ENCODE measurements at regions not wholly inside any gene's neighbourhood (a gene's known extent, or its start where the extent isn't known, plus 50 kb on each side); places are given as distances from the start of the nearest gene placed in this dataset.

DNA sequence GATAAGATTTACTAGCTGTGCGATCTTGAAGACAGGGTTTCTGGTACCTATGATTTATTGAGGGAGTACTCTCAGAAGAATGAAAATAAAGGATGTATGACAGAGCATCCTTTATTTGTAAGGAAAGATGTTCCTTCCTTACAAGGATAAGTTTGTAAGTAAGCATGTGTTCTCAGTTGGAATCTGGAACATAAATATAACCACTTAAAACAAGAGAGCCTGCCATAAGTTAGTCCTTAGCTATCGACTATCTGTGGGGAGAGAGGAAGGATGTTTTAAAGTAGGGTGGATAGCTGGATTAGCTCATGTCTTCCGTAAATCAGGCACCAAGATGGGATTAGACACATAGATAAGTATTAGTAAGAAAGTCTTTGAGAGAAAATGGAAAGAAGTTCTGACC lies 192.6 kb upstream of the CARD18 start:
- DNase-seq (ENCODE audit: low read depth in 2 of 2) = no peak

DNA sequence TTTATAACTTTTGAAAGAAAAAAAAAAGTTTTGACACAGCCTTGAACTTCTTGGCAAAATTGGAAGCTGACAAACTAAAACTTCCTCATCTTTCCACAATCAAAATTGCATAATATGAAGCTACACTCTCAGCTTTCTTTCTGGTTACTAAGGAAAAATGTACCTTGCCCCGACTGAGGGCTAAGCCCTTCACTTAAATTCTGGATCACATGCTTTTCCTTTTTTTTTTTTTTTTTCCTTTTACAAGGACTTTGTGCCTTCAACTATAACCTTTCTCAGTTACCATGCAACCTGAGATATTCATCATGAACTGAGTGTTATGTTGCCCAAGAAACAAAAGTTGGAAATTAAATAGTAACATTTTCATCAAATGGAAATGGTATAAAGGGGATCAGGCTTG lies 188.5 kb upstream of the CARD18 start:
- DNase-seq (ENCODE audit: low read depth in 2 of 2) = no peak

DNA sequence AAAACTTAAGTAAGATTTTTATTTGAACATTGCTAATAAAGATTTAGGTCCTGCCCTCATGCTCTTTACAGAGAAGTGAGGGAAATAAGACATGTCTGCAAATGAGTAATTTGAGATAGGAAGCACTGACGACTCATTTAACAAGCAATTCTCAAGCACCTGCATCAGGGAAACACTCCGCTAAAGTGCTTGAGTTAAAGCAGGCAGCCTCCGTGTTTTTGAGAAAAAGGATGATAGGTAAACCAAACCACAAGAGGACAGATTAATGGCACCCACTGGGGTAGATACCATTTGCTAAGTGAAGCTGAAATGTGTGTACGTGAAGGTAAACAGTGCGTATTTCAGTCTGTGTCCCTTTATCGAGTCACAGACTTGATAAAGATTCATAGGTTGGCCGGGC lies 184.6 kb upstream of the CARD18 start:
- DNase-seq (ENCODE audit: low read depth in 2 of 2) = no peak

DNA sequence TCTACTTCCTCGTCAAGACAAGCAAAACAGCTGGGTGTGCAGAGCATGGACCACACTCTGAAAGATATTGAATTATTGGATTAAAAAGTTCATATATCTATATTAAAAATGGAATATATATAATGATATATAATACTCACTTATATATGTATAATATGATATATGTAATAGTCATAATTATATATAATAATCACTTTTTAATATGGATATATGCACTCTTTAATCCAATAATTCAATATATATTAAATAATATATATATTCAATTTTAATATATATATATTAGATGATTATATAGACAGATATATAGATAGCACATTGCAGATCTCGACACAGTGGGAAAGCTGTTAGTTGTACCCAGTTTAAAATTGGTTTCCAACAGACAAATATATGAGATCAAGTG lies 182.1 kb upstream of the CARD18 start:
- no peak for DNase-seq (ENCODE audit: low read depth in 2 of 2)

DNA sequence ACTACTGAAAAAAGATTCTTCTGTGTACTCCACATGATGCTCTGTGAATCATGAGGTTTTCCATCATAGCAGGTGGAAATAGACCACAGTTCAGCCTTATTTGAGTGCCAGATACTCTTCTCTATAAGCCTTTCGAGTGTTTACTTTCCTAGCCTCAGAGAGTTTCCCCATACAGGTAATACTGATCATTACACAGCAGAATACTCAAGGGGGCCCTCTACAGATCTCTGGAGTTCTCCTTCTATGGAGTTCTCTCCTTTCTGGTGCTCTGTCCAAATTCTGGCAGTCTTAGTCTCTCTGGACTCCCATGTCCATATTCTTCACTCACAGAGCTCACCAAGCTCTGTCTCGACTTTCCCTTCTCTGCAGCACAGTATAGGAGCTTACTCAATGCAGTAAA lies 175.7 kb upstream of the CARD18 start:
- DNase-seq (ENCODE audit: low read depth in 2 of 2) = no peak

DNA sequence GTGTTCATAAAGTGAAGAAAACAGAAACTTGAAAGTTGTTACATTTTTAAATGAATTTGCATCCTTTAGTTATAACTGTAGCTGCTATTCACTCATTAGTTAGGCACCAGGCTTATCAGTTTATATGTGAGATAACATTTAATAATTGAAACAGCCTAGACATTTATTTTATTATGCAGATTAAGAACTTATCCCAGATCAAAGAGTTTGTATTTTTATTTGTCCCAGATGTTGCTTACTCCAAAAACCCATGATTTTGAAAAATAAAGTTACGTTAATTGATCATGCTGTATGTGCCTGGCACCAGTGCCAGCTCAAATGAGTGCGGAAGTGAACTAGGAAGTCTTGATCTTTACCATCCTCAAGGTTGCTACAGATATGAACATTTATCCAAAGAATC lies 172.7 kb upstream of the CARD18 start:
- no peak for DNase-seq (ENCODE audit: low read depth in 2 of 2)

DNA sequence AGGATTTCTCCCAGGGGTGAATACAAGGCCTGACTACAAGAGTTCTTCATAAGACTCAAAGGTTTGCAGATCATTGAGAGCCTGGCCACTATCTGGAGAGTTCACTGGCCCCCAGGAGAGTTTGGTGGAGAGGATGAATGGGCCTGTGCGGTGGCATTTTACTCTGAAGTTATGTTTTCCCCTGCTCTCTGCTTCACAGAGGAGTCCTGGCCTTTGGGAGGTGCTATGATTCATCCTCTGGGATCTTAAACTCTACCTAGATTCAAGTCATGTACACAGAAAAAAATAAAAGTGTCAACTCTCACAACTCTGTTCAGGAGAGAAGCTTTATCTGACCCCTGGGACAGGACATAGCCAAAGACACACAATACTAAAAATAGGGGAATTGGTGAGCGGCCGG lies 159.1 kb upstream of the CARD18 start:
- DNase-seq (ENCODE audit: low read depth in 2 of 2) = no peak

DNA sequence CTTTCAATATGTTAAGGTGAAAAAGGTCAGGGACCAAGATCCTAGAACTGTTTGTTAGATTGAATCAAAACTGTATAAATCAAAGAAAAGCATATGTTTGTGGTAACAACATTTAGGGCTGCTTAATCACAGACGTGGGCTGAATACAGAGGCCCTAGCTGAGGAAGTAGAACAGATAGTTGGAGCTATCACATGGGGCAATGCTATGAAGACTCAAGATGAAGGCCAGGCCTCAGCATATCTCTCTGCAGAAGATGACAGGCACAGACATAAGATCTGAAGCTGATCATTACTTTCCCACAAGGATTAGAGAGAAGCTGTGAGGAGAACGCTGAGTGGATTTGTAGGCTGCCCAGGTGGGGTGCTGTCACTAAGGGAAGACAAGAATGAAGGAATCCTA lies 158.6 kb upstream of the CARD18 start:
- no peak for DNase-seq (ENCODE audit: low read depth in 2 of 2)

DNA sequence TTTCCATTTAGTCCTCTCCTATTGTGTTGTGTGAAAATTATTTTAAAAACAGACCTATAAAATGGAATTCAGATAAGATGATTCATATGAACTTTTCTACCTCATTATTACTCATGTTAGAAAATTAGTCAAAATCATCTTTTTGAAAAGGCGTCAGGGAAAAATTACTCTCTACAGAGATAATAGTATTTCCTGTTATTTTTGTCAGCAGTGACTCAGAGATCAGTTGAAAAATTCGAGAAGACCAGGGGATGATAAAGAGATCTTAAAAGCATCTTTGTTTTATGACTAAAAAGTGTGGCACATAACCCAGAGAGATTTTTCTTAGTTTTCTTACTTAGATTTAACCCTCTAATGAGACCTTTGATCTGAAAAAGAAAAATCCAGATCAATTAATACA lies 157.9 kb upstream of the CARD18 start:
- DNase-seq (ENCODE audit: low read depth in 2 of 2) = no peak

DNA sequence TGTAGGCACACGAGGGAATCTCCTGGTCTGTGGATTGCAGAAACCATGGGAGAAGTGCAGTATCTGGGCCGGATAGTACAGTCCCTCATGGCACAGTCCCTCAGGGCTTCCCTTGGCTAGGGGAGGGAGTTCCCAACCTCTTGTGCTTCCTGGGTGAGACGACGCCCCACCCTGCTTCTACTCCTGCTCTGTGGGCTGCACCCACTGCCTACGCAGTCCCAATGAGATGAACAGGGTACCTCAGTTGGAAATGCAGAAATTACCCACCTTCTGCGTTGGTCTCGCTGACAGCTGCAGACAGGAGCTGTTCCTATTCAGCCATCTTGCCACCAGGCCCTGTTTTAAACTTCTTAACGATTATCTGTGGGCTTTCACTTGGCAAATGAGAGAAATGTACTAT lies 157.2 kb upstream of the CARD18 start:
- DNase-seq (ENCODE audit: low read depth in 2 of 2) = no peak

DNA sequence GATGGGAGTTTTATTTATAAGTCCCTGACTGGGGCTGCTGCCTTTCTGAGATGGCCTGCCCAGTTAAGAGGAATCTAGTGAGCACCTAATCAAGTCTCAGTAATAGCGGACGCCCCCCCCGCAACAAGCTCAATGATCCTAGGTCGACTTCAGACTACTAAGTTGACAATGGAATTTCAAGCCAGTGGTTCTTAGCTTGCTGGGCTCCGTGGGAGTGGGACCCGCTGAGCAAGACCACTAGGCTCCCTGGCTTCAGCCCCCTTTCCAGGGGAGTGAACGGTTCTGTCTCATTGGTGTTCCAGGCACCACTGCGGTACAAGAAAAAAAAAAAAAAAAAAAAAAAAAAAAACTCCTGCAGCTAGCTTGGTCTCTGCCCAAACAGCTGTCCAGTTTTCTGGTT lies 156.8 kb upstream of the CARD18 start:
- no peak for DNase-seq (ENCODE audit: low read depth in 2 of 2)

DNA sequence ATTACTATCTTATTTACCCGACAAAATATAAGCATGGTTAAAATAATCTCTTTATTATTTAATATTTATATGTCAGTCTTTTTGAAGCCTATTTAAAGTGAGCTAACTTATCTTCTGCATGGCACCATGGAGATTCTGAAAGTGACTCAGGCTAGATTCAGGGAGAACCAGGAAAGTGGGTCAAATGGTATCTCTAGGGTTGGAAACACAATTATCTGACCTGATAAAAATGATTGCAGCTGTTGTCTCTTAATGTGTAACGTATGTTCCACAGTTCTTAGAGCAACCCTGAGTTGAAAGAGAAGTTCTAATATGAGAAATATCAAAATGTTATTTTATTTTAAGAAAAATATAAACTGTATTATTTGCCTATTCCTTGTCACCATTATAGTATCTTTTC lies 143.1 kb upstream of the CARD18 start:
- no peak for DNase-seq (ENCODE audit: low read depth in 2 of 2)

DNA sequence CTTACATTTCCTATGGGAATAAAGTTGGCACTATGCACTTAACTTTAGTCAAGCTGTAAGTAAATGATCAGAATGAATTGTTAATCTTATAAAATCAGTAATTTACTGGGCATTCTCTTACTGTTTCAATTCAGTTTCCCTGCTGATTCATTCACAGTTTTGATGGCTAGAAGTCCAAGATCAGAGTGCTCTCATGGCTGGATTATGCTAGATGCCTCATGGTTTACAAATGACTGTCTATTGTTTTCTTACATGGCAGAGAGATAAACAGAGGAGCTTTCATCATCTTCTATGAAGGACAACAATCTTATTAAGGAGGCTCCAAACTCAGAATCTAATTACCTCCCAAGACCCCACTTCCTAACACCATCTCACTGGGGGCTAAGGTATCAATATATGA lies 135.1 kb upstream of the CARD18 start:
- DNase-seq (ENCODE audit: low read depth in 2 of 2) = no peak

DNA sequence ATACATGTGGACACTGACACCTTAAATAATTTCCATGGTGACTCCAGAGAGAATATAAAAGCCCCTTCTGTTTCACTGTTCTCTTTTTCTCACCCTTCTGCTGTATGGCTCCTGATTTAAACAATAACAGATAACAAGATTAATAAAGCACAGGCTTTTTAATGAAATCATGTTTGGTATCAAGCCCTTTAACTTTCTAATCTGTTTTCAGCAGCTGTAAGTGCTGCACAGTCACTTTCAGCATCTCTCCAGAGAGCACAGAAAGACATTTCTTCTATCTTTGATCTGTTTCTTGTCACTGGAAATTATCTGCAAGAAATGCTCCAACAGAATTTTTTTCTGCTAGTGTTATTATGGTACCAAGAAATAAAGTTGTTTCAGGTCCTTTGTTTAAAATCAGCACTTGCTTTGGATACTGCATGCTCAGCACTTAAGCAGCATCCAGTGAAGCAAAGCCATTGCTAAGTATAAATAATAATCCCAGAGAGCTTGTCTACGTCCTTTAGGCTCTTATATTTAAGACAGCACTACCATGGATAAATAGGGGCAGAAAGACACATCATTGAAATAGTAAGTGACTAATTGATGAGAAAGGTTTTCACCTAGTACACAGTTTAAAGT lies 134.2 kb upstream of the CARD18 start:
- DNase-seq (ENCODE audit: low read depth in 2 of 2) = no peak

DNA sequence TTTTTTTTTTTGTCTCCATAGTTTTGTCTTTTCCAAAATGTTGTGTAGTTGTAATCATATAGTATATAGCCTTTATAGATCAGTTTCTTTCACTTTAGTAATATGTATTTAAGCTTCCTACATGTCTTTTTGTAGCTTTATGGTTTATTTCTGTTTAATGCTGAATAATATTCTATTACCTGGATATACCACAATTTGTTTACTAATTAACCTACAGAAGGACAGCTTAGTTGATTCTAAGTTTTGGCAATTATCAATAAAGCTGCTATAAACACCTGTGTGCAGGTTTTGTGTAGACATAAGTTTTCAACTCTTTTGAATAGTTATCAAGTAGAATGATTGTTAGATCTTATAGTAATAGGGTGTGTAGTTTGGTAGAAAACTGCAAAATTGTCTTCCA lies 130.3 kb upstream of the CARD18 start:
- no peak for DNase-seq (ENCODE audit: low read depth in 2 of 2)

DNA sequence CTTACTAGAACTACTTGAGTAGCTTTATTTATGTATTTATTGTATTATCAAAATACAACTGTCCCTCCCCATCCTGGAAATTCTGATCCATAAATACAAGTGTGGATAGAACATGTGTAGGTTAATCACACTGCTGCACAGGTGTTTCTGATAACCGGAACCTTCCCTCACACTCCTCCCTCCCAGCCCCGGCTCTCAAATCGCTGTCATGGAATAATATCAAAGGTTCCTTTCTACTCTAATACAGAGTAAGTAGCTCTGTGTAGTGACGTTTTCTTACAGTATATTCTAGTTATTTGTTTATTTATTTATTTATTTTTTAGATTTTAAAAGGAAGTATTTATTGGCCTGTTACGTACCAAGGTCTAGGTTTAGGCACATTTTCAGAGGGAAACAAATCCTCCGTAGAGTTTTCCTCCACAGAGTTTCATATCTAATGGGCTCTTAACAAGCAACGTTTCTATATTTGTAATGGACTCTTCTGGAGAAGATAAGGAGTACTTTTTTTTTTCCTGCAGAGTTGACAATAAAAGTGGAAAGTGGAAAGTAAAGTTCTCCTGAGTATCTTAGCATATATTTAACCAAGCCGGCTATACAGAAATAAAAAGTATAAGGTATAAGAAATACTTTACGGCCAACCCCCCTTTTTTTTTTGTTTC lies 129.0 kb upstream of the CARD18 start:
- no peak for DNase-seq (ENCODE audit: low read depth in 2 of 2)

DNA sequence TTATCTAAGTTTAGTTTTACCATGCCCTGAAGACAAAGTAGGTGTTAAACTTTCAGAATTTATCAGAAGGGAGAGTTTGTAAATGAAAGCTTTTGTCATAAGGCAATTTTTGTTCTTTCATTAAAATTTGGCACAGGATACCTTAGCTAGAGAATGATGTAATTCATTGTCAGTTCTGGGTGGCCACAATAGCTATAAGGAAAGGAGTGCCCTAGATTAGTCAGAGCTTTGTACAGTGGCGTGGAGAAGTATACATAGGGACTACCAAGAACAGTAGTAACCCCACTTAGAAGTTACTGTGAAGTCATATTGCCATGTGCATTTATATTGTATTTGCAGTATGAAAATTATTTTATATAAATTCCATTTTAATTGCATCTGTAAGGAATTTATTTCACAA lies 126.3 kb upstream of the CARD18 start:
- DNase-seq (ENCODE audit: low read depth in 2 of 2) = no peak

DNA sequence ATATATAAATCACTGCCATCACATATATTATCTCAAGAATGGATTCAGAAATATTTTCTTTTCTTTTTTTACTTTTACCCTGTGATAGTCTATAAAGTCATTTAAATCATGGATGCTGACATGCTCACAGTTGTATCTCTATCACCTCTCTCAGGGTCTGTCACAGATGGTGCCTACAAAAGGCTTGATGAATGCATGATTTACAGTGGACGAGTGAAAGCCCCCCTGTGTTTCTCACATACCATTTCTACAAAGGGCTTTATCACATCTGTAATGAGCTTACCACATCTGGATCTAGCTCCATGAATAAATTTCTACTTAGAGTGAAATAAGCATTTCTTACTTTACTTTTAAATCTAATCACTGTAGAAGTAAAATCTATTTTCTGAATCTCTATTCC lies 121.4 kb upstream of the CARD18 start:
- DNase-seq (ENCODE audit: low read depth in 2 of 2) = no peak

DNA sequence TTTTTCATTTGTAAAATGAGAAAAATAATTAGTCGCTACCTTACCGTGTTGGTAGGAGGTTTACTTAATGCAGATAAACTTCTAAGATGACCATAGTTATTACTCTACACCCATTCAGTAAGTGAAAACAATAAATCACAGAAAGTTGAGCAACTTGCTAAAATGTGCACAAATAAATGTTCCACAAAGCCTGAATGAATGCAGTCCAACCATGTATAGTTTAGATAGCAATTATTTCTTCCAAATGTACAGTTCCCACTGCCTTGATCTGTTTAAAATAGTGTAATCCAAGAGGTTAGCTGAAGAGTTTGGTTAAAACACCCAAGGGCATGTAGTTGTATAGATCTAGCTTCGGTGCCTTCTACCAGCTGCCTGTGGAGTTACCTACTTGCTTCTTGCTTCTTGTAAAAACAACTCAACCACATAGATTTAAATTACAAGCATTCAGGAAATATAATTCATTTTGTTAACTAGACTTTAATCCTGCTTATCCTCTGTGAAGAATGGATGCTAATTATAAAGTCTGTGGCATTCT lies 106.3 kb upstream of the CARD18 start:
- DNase-seq (ENCODE audit: low read depth in 2 of 2) = no peak

DNA sequence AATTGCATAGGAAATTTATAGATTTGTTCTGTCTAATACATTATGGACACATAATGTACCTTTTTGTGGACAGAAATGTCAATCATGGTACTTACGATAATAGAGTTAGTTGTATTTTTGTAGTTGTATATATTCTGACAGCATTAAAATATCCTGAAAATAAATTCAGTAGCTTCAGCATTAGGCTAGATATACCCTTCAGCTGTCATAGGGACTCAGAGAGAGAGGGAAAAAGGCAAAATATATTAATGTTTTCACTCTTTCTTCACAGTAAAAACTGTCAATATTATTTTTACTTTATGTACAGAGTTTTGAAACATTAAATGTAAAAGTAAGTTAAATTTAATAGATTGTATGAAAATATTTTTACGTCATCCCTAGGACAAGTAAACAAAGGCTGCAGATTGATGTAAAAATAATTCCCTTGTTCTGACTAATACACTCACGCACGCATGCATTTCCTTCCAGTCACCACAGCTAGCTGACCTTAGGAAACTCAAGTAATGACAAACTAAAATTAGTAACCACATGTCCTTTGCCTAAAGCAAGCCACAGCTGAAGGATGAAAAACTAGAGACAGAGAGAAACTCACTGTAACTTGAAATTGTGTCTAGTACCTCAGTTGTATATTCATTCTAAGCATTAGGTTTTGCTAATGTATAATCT lies 104.7 kb upstream of the CARD18 start:
- no peak for DNase-seq (ENCODE audit: low read depth in 2 of 2)

DNA sequence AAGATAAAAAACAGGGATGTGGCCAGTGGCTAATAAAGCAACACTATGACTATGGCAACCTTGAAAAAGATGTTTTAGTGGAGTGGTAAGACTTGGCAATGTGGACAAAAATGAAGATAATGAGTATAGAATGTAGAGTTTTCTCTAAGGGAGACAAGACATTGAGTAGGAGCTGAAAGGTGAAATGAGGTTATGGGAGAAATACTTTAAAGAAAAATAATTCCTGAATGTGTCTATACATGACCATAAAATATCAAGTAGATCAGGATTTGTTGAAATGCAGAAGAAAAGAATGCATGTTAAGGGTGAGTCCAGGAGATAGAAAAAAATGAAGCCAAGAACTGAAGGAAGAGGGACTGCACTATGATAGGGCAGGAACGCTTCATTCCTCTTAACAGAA lies 101.6 kb upstream of the CARD18 start:
- DNase-seq (ENCODE audit: low read depth in 2 of 2) = no peak

DNA sequence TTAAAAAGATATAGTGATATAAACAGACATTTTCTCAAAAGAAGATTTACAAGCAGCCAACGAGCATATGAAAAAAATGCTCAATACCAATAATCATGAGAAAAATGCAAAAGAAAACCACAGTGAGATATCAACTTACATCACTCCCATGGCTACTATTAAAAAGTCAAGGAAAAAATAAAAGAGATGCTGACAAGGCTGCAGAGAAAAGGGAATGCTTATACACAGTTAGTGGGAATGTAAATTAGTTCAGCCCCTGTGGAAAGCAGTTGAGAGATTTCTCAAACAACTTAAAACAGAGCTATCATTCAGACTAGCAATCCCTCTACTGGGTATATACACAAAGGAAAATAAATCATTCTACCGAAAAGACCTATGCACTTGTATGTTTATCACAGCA lies 97.1 kb upstream of the CARD18 start:
- no peak for DNase-seq (ENCODE audit: low read depth in 2 of 2)

DNA sequence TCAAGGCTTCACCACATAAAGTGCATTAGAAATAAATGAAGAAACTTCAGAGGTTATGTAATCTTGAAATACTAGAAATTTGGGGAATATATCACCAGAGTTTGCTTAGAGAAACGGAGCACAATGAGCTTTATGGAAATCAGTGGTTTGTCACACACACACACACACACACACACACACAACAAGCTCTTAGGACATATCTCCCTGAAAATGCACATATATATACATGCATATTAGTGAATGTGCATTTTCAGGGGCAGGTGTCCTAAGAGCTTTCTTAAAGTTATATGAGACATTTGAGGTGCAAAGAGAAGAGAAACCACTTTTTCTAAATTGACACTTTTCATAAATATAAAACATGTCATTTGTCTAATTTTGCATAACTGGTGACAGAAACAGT lies 93.7 kb upstream of the CARD18 start:
- DNase-seq (ENCODE audit: low read depth in 2 of 2) = no peak
